Mucosa of descending colon (tissue), 3 donors: ENCODE measurements at regions not wholly inside any gene's neighbourhood (a gene's known extent, or its start where the extent isn't known, plus 50 kb on each side); places are given as distances from the start of the nearest gene placed in this dataset.

ENCODE experiments used
- ATAC-seq: fragments of 200-7000 bp; cut with Tn5 transposase; one replicate; pipeline ENCODE4 v1.9.1; 2020; ENCODE audit warnings: mild to moderate bottlenecking, moderate library complexity
- DNase-seq, 3 donors: peaks; one replicate each; pipeline ENCODE4 v3.0.0-alpha.2; 2020
- H3K36me3 ChIP-seq: fragments of 200-600 bp; one replicate; pipeline ENCODE4 v1.8.0; 2021; ENCODE audit warnings: low read depth, mild to moderate bottlenecking
- H3K4me1 ChIP-seq: fragments of 200-600 bp; one replicate; pipeline ENCODE4 v1.8.0; 2021; ENCODE audit warnings: low read depth, mild to moderate bottlenecking
- H3K4me3 ChIP-seq: fragments of 200-600 bp; one replicate; pipeline ENCODE4 v1.8.0; 2021; ENCODE audit warnings: mild to moderate bottlenecking
- H3K9me3 ChIP-seq: fragments of 200-600 bp; one replicate; pipeline ENCODE4 v1.8.0; 2021; ENCODE audit warnings: mild to moderate bottlenecking
- CTCF ChIP-seq: fragments of 200-600 bp; IDR thresholded peaks from one replicate; pipeline ENCODE4 v1.8.0; 2022; ENCODE audit warnings: antibody characterized with exemption, mild to moderate bottlenecking
- intact Hi-C, 2 donors: fragments of 100-400 bp; cut with DNase I in 1 of 2; cut with micrococcal nuclease in 1 of 2; formaldehyde crosslinking; loops; one replicate each; pipeline versions ENCODE4 v1.11.0 to v1.11.1; 2022; cut with DNase I, micrococcal nuclease
- donor health status: DM: no; HTN: no; CAD: no; lungs with moderate emphysema.
- donor health status: DM: no; HTN: no; CAD: no.
- donor health status: DM: no; HTN: yes; CAD: no.

- H3K4me1 ChIP-seq: no peaks in the 10 kb centered on the region
- no peaks in the 10 kb centered on the region for H3K9me3 ChIP-seq
- no peak for DNase-seq
- ATAC-seq: no peak
- H3K4me3 ChIP-seq: no peak overlapping the region
- no peak for TF ChIP-seq CTCF
- no peaks in the 10 kb centered on the region for H3K36me3 ChIP-seq
- intact Hi-C loops: no loop called here
Measured at GRCh38 chr12:19867151-19867550, 427.9 kb downstream of the AEBP2 start.

GRCh38 chr12:19867970-19868369, 428.7 kb downstream of the AEBP2 start:
- TF ChIP-seq CTCF: no peak
- DNase-seq (no peak), ATAC-seq (no peak)
- Histone ChIP-seq H3K4me3 (no peak overlapping the region), H3K36me3 (no peaks in the 10 kb centered on the region), H3K4me1 (no peaks in the 10 kb centered on the region), H3K9me3 (no peaks in the 10 kb centered on the region)
- intact Hi-C loops: no loop called here

GRCh38 chr12:19869413-19869812, 430.1 kb downstream of the AEBP2 start:
- no peak for TF ChIP-seq CTCF

GRCh38 chr12:19872621-19873540, 433.6 kb downstream of the AEBP2 start:
- no peak for DNase-seq
- intact Hi-C loops: no loop called here
- Histone ChIP-seq H3K4me1 (no peaks in the 10 kb centered on the region), H3K36me3 (no peaks in the 10 kb centered on the region), H3K9me3 (no peaks in the 10 kb centered on the region), H3K4me3 (no peak overlapping the region)
- TF ChIP-seq CTCF: no peak
- ATAC-seq: no peak

More at GRCh38 chr12:19869413-19869812, 430.1 kb downstream of the AEBP2 start:
- no peak overlapping the region for H3K4me3 ChIP-seq
- ATAC-seq (no peak), DNase-seq (no peak)
- H3K4me1 ChIP-seq: no peaks in the 10 kb centered on the region
- no peaks in the 10 kb centered on the region for H3K9me3 ChIP-seq
- H3K36me3 ChIP-seq: no peaks in the 10 kb centered on the region
- intact Hi-C loops: no loop called here

GRCh38 chr12:19880076-19880475, 440.8 kb downstream of the AEBP2 start:
- H3K4me1 ChIP-seq: peaks cover 6% of the 10 kb centered on the region
- no peaks in the 10 kb centered on the region for H3K9me3 ChIP-seq
- no peaks in the 10 kb centered on the region for H3K36me3 ChIP-seq
- intact Hi-C loops: no loop called here
- ATAC-seq: no peak
- TF ChIP-seq CTCF: no peak
- no peak overlapping the region for H3K4me3 ChIP-seq
- no peak for DNase-seq
